HG03442 (cell line): ENCODE measurements at regions not wholly inside any gene's neighbourhood (a gene's known extent, or its start where the extent isn't known, plus 50 kb on each side); places are given as distances from the start of the nearest gene placed in this dataset.

ENCODE experiments used
- ATAC-seq: cut with Tn5 transposase; IDR thresholded peaks from one replicate; pipeline ENCODE4 v1.9.1; 2021; ENCODE audit warnings: mild to moderate bottlenecking, moderate library complexity; ENCODE audit not compliant: unreplicated experiment

DNA sequence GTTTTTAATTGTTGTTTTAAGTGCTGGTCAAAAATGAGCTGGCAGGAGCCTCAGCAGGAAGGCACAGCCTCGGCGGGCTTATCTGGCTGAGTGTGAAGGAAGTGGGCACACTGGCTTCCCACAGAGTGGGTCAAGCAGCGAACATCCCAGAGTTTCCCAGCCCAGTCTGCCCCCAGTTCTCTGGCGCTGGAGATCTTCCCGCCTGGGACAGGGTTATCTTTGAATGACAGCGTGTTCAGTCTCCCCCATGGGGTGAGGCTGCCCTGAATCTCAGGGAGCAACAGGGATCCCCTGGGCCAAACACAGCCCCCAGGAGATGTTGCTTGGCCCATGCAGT lies 122.2 kb upstream of the PTPN1 start:
- no peak for ATAC-seq

DNA sequence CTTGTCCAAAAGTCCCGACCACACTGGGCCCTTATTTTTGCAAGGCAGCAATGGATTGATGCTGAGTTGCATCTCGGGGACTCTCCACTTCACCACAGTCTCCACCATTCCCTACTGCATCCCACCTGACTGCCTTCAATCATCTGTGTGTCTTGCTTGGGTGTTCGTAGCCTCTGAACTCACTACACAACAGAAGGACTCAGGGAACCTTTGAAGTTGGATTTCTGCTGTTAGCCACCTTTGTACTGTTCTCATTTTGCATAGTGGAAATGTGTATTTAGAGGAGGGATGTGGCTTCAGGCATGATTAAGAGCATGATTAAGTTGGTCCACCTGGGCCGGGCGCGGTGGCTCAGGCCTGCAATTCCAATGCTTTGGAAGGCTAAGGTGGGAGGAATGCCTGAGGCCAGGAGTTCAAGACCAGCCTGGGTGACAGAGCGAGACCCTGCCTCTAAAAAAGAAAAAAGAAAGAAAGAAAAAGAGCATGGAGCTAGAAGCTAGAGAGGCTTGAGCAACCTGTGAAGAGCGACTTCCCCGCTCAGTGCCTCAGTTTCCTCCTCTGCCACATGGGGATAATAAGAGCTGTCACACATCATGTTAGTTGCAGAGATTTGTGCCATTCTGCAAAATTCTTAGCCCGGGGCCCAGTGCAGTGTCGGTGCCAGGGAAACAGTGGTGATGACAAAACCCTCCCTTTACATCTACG lies 121.3 kb upstream of the PTPN1 start:
- no peak for ATAC-seq

- ATAC-seq = no peak
Observed at GRCh38 chr20:50389438-50389807, 120.8 kb upstream of the PTPN1 start.

DNA sequence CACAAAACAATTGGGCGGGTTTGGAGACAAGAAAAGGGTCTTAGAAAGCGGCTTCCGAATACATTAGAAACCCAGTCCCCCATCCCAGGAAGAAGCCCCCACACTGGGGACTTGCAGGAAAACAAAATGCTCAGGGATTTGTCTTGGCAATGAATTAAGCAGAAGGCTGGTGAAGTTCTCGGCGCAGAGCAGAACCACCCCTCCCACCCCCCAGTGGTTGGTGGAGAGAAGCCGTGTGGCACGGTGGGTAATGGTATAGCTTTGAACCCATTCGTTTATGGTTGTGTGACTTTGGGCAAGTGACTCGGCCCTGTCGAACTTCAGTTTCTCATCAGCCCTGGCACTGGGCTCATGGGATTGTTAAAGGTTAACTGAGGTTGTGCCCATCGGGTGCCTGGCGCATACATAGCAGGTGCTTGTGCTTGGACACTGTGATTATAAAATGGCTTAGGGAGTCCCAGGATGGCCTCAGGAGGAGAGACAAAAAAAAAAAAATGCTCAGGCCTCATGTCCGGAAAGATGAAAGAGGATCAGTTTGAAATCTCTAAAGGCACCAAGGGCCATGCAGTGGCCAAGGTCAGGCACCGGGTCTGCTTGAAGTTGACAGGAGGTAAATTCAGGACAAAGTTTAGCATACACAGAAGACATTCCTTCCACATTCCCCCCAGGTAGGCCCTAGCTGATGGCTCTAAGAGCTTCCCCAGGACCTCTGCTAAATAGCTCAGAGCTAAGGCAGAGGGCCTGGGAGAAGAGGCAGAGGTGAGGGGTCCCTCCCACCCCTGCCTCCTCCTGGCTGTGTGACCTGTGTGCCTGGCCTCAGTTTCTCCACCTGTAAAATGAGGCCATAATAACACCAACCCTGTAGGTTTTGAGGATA lies 120.1 kb upstream of the PTPN1 start:
- no peak for ATAC-seq

DNA sequence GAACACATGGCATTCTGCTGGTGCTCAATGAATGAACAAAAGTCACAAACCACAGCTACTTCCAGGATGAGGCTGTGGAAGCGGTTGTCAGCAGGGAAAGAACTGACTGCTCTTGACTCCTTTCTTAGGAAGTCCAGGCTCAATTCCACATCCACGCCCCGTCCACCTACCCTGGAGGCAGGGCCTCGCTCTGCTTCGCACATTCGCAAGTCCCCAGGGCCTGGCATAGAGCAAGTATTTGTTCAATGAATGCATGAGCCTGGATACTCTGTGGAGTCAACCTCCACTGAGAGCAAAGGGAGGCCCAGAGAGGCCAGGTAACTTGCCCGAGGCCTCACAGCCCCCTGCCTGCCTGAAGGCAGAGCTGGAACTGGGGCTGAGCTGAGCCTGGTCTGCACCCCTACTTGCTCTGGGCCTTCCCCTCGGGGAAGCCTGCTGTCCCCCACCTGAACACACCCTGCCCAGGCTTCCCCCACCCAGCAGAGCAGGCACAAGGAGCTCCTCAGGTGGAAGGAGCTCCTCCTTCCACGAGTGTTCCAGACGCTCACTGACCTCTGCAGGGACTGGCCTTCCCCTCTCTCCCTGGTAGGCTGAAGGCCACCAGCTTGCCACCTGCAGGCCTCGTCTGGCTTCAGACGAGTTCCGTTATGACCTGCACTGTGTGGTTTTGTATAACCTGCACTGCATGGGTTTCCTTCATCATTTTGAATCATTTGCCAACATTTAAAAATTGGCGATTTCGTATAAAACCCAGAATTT lies 119.3 kb upstream of the PTPN1 start:
- no peak for ATAC-seq

GRCh38 chr20:50391444-50392137 lies 118.6 kb upstream of the PTPN1 start:
- ATAC-seq = no peak

DNA sequence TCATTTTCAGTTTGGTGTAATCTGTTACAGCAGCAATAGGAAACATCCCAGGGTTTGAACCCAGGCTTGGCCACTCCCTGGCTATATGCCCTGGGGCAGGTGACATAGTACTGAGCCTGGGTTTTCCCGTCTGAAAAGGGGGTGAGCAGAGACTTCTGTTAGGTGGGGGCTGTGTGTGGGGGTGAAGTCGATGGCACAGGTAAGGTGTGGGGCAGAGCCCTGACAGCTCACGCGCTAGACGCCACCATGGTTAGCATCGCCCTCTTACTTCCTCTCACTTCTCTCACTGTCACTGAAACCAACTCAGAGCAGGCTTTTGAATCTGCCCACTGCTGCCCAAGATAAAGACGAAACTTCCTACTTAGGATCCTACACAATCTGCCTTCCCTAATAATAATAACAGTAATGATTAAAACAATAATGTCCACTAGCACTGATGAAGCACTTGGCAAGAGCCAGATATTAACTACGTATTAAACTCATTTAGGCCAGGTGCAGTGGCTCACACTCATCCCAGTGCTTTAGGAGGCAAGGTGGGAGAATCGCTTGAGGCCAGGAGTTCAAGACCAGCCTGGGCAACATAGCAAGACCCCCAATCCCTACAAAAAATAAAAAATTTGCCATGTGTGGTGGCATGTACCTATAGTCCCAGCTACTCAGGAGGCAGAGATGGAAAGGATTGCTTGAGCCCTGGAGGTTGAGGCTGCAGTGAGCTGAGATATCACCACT lies 117.9 kb upstream of the PTPN1 start:
- no peak for ATAC-seq

- ATAC-seq = no peak
Observed at GRCh38 chr20:50393242-50393641, 116.9 kb upstream of the PTPN1 start.

DNA sequence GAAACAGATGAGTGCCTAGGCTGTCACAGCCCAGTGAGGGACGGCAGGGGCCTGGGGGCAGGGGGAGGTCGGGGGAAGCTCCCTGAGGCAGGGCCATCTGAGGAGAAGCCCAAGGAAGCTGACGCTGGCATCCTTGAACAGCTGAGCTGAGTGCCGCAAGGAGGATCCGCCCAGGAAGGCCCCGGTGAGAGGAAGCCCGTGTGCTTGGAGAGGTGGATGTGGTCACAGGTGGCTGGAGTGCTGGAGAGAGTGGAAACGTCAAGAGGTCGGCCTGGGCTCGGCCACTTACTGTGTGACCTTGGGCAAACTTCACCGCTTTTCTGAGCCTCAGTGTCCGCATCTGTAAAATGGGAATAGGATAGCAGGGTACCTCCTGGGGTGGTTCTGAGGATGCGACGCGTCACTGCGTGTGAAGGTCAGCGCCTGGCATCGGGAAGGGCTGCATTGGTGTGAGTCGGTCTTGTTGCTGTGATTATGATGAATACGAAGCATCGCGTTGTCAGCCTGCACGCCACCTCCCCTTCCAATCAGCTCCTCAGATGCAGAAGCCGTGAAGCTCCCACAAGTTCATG lies 116.1 kb upstream of the PTPN1 start:
- no peak for ATAC-seq

GRCh38 chr20:50394569-50394968 lies 115.6 kb upstream of the PTPN1 start:
- no peak for ATAC-seq

DNA sequence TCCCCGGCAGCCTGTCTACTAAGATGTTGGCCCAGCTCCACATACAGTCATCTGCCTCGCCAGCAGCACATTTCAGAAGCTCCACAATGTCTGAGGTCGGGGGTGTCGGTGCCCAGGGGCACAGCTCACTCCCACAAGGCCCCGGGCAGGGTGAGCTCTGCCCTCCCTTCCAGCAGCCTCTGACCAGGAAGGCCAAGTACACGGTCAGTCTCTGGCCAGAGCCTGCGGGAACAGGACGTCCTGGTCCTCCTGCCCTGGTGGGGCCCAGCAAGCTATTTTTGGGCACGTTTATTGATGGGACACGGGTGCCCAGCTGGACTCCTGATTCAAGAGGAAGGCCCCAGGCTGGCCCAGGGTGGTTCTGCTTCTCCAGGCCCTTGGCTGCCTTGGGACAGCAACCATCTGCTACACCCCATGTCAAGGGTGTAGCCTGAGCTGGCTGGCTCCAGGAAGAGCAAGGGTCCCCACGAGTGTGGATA lies 114.9 kb upstream of the PTPN1 start:
- ATAC-seq = no peak

DNA sequence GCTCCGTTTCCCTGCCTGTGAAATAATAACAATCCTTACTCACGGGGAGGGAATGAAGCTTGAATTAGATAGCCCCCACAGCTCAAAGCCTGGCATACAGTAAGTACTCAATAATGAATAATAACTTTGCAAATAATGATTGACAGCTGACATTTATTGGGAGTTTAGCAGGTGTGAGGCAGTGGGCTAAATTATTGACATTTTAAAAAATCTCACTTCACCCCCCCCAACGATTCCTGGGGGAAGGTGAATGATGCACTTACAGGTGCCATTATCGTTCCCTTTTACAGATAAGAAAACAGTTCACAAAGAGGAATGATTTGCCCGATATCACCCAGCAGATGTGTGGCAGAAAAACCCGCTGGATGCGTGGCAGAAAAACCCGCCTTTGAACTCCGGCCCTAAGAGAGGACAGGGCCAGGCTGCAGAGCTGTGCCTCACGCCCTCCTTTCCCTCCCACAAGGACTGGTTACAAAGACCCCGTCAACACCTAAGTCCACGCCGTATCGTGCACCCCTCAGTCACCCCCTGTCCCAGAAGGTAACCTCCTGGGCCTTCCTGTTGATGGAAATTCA lies 114.2 kb upstream of the PTPN1 start:
- no peak for ATAC-seq

DNA sequence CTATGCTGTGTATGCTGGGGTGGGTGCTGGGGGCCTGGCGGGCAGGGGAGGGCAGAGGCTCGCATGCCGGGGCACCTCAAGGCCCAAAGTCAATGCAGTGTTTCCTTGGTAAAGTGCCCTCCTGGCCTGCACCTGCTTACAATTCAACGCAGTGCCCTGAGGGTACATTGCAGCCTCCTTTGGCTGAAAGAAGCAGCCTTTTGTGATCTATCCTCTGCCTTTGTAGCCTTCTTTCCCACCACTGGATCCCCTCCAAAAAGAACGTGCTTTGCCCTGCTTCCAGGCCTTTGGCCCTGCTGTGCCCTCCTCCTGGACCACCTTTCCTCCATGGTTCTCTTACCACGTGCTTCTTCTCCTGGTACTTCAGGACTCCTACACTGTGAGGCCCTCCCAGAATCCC lies 113.6 kb upstream of the PTPN1 start:
- ATAC-seq = no peak

DNA sequence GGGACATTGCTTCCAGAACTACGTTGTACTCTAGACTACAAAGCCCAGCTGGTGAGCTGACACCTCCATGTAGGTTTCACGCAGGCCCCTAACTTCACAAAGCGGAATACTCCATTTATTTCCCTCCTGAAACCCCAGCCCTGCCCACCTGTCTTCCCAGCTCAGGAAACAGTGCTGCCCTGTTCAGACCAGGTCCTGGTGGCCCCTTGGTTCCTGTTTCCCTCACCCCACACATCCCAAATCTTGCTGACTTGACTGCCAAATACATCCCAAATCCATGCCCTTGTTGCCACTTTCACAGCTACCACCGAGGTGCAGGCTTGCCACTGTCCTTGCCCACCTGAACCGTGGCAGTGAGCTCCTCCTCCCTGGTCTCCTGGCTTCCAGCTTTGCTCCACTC lies 113.1 kb upstream of the PTPN1 start:
- no peak for ATAC-seq

- no peak for ATAC-seq
Observed at GRCh38 chr20:50398064-50398463, 112.1 kb upstream of the PTPN1 start.

DNA sequence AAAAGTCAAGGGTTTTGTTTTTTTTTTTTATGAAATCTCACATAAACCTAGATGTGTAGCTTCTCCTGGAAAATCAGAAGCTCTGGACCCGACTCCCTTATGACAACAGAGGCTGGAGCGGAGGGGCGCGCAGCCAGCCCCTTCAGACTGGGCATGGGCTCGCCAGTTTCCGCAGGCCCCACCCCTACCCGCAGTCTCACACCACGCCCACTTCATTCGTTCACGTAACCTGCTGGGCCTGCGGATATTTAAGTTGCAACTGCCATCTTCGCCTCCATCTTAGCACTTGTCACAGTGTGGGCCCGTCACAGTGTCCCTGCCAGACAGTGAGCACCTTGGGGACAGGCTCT lies 111.7 kb upstream of the PTPN1 start:
- no peak for ATAC-seq

DNA sequence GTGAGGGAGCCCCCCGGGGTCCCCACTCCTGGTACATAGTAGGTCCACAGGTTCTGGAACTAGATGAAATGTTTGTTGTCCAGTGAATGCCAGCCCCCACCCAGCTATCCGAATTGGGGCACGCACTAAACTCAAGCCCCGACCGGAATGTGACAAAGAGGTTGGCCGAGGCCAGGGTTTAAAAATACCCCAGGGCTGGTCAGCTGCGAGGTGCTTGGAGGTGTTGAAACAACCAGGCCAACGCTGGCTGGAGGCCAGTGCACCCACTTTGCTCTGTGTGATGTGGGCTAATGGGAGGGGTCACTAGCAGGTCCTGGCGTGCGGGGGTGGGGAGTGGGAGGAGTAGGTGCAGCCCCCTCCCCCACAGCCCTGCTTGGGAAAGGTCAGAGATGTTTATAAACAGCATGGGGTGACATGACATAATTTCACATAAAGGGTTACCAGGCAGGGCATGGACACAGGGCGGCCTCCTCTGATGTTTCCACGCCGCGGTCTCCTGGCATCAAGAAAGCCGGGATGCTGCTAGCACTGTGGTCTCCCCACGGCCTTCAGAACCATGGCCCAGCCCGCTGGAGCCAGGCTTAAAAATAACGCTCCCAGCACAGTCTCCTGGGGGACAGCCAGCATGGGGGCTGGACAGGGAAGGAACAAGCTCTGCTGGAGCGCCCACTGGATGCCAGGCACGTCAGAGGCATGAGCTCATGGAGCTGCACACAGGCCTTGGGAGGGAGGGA lies 111.2 kb upstream of the PTPN1 start:
- ATAC-seq = no peak

DNA sequence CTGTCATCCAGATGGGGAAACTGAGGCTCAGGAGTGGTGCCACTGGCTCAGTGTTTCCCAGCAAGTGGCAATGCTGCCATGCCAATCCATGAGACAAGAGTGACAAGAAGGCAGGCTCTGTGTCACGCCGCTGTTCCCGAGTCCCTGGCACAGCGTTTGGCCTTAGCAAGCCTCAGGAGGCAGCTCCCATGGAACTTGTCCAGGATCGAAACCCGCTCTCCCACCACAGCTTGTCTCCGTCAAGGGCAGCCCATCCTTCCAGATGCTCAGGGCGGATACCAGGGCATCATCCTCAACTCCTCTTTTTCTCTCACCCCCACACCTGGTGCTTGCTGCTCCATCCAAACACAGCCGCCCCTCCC lies 110.6 kb upstream of the PTPN1 start:
- ATAC-seq = no peak
